B cell (primary cell): ENCODE measurements at regions not wholly inside any gene's neighbourhood (a gene's known extent, or its start where the extent isn't known, plus 50 kb on each side); places are given as distances from the start of the nearest gene placed in this dataset.

Source experiments
- ATAC-seq: fragments of 200-7000 bp; cut with Tn5 transposase; one replicate; pipeline ENCODE4 v1.10.0; 2021; ENCODE audit warnings: low read depth, mild to moderate bottlenecking, moderate number of reproducible peaks, moderate library complexity
- CTCF ChIA-PET: fragments of 350-600 bp; sonication (Branson Sonifier 250); formaldehyde crosslinking; loops from one replicate; lab custom pipeline; 2021; ENCODE audit warnings: antibody characterized with exemption, inconsistent platforms; lab: Charles Lee
- POLR2A ChIA-PET: fragments of 350-600 bp; sonication (Branson Sonifier 250); formaldehyde crosslinking; loops from one replicate; lab custom pipeline; 2021; ENCODE audit warnings: antibody characterized with exemption; lab: Charles Lee
- DNase-seq: peaks from one replicate; pipeline ENCODE4 v3.0.0; 2013
- H2AFZ ChIP-seq: 2 replicates; pipeline ENCODE4 v1.6.1; 2012; ENCODE audit warnings: mild to moderate bottlenecking, low read depth, low read length; ENCODE audit not compliant: insufficient read depth, poor library complexity, severe bottlenecking
- H3K27ac ChIP-seq, 2 donors: 1 replicate in 1 of 2; 2 replicates in 1 of 2; pipeline ENCODE4 v1.5.1; 2012 to 2013; ENCODE audit warnings: low read length in 2 of 2, mild to moderate bottlenecking in 2 of 2, moderate library complexity in 1 of 2
- H3K27me3 ChIP-seq, 4 experiments: fragments of 200-600 bp in 1 of 4; sonication (generic) in 1 of 4; replicated peaks in 1 of 4; 1 replicate in 2 of 4; 2 replicates in 2 of 4; pipeline versions ENCODE4 v1.6.1 to v1.7.0; 2013 to 2016; ENCODE audit warnings: low read length in 3 of 4, mild to moderate bottlenecking in 2 of 4, mixed read lengths in 1 of 4, moderate library complexity in 1 of 4; ENCODE audit not compliant: insufficient read depth in 4 of 4, control insufficient read depth in 3 of 4; ENCODE audit errors: control extremely low read depth in 1 of 4
- H3K36me3 ChIP-seq, 2 experiments: replicated peaks in 1 of 2; 1 replicate in 1 of 2; 2 replicates in 1 of 2; pipeline versions ENCODE4 v1.6.1 to v1.7.1; 2013; ENCODE audit warnings: low read length in 1 of 2; ENCODE audit not compliant: insufficient read depth in 2 of 2, control insufficient read depth in 1 of 2; ENCODE audit errors: control extremely low read depth in 1 of 2, extremely low read depth in 1 of 2
- H3K4me1 ChIP-seq, 2 donors: fragments of 200-600 bp in 1 of 2; sonication (generic) in 1 of 2; 1 replicate in 1 of 2; 2 replicates in 1 of 2; pipeline versions ENCODE4 v1.5.1 to v1.6.1; 2013 to 2017; ENCODE audit warnings: low read length in 2 of 2; ENCODE audit not compliant: control insufficient read depth in 2 of 2, insufficient read depth in 2 of 2
- H3K4me2 ChIP-seq: replicated peaks from 2 replicates; pipeline ENCODE3; 2012; ENCODE audit warnings: mild to moderate bottlenecking, low read depth, low read length; ENCODE audit not compliant: poor library complexity, severe bottlenecking
- H3K4me3 ChIP-seq, 5 experiments: fragments of 200-600 bp in 1 of 5; sonication (generic) in 1 of 5; 1 replicate in 3 of 5; 2 replicates in 2 of 5; pipeline versions ENCODE4 v1.5.1 to v1.7.0; 2011 to 2016; ENCODE audit warnings: low read length in 4 of 5, mild to moderate bottlenecking in 4 of 5, low read depth in 2 of 5, control low read depth in 1 of 5, moderate library complexity in 1 of 5; ENCODE audit not compliant: insufficient read depth in 1 of 5; ENCODE audit errors: control extremely low read depth in 1 of 5, extremely low read depth in 1 of 5
- H3K79me2 ChIP-seq: fragments of 200-600 bp; sonication (generic); one replicate; pipeline ENCODE4 v1.6.0; 2016; ENCODE audit warnings: low read length; ENCODE audit not compliant: control insufficient read depth, insufficient read depth
- H3K9ac ChIP-seq: fragments of 200-600 bp; sonication (generic); 2 replicates; pipeline ENCODE4 v1.6.1; 2017; ENCODE audit warnings: mild to moderate bottlenecking, low read length, moderate library complexity
- H3K9me3 ChIP-seq, 3 donors: one replicate each; pipeline versions ENCODE4 v1.6.1 to v1.7.1; 2013; ENCODE audit warnings: low read length in 2 of 3; ENCODE audit not compliant: control insufficient read depth in 2 of 3, insufficient read depth in 1 of 3; ENCODE audit errors: control extremely low read depth in 1 of 3
- H4K20me1 ChIP-seq: 2 replicates; pipeline ENCODE4 v1.6.0; 2012; ENCODE audit warnings: mild to moderate bottlenecking, low read length; ENCODE audit not compliant: insufficient read depth, control insufficient read depth, poor library complexity, severe bottlenecking
- H3K27ac Mint-ChIP-seq: one replicate; pipeline ENCODE4 v1.8.0; 2021; ENCODE audit warnings: mixed read lengths
- H3K27me3 Mint-ChIP-seq: one replicate; pipeline ENCODE4 v1.8.0; 2021; ENCODE audit warnings: mixed read lengths
- H3K4me1 Mint-ChIP-seq: one replicate; pipeline ENCODE4 v1.8.0; 2021; ENCODE audit warnings: mixed read lengths
- H3K4me3 Mint-ChIP-seq: one replicate; pipeline ENCODE4 v1.8.0; 2021; ENCODE audit warnings: mixed read lengths
- H3K9me3 Mint-ChIP-seq: one replicate; pipeline ENCODE4 v1.8.0; 2022; ENCODE audit warnings: mixed read lengths; ENCODE audit not compliant: insufficient read depth
- EZH2 ChIP-seq: IDR thresholded peaks from 2 replicates; pipeline ENCODE4 v1.6.1; 2012; ENCODE audit warnings: borderline replicate concordance, low read depth, mild to moderate bottlenecking, moderate library complexity, low read length; ENCODE audit not compliant: insufficient read depth, poor library complexity, severe bottlenecking
- WGBS: methylation state at CpG from one replicate; pipeline ENCODE4 v1.1.5; 2013; ENCODE audit warnings: missing lambda C conversion rate; ENCODE audit not compliant: insufficient coverage; 5-methylcytosine and 5-hydroxymethylcytosine counted together
- intact Hi-C: fragments of 100-400 bp; cut with micrococcal nuclease; formaldehyde crosslinking; loops from one replicate; pipeline ENCODE4 v1.10.0; 2022
- TF ChIP-seq, protein P1 (sequence below): fragments of 200-600 bp; IDR thresholded peaks from one replicate; pipeline ENCODE4 v1.8.0; 2022; ENCODE audit warnings: antibody characterized with exemption, mild to moderate bottlenecking

DNA sequence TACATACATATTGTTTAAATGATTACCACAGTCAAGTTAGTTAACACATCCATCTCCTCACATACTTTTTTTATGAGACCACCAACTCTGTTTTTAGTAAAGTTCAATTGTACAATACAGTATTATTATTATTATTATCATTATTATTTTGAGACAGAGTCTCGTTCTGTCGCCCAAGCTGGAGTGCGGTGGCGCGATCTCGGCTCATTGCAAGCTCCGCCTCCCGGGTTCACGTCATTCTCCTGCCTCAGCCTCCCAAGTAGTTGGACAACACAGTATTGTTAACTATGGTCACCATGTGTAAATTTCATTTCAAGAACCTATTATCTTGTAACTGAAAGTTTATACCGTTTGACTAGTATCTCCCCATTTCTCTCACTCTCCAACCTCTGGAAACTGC, 942.0 kb upstream of the FBXO33 start:
- no peak overlapping the region for H3K27ac Mint-ChIP-seq
- no peak overlapping the region for H3K4me3 ChIP-seq
- H3K4me2 ChIP-seq = no peak overlapping the region
- no peak overlapping the region for H3K9ac ChIP-seq
- H2AFZ ChIP-seq = no peak overlapping the region
- H3K4me3 Mint-ChIP-seq = no peak overlapping the region
- H3K27me3 Mint-ChIP-seq = no peaks in the 10 kb centered on the region
- no peaks in the 10 kb centered on the region for H3K4me1 Mint-ChIP-seq
- intact Hi-C loops = no loop called here
- no peak for DNase-seq
- H3K4me1 ChIP-seq = no peaks in the 10 kb centered on the region
- H3K27ac ChIP-seq = no peak overlapping the region
- ChIA-PET POLR2A (no interaction called here), CTCF (no interaction called here)
- no peaks in the 10 kb centered on the region for H3K9me3 Mint-ChIP-seq
- 100% methylated on average over 4 of the region's 10 CpGs for WGBS
- H4K20me1 ChIP-seq = no peaks in the 10 kb centered on the region
- no peak for ATAC-seq
- no peaks in the 10 kb centered on the region for H3K79me2 ChIP-seq
- H3K36me3 ChIP-seq = no peaks in the 10 kb centered on the region
- H3K9me3 ChIP-seq = peaks cover 0 to 1% (median 0%) of the 10 kb centered on the region in 3 donors
- H3K27me3 ChIP-seq = no peaks in the 10 kb centered on the region
- TF ChIP-seq, protein P1, sequence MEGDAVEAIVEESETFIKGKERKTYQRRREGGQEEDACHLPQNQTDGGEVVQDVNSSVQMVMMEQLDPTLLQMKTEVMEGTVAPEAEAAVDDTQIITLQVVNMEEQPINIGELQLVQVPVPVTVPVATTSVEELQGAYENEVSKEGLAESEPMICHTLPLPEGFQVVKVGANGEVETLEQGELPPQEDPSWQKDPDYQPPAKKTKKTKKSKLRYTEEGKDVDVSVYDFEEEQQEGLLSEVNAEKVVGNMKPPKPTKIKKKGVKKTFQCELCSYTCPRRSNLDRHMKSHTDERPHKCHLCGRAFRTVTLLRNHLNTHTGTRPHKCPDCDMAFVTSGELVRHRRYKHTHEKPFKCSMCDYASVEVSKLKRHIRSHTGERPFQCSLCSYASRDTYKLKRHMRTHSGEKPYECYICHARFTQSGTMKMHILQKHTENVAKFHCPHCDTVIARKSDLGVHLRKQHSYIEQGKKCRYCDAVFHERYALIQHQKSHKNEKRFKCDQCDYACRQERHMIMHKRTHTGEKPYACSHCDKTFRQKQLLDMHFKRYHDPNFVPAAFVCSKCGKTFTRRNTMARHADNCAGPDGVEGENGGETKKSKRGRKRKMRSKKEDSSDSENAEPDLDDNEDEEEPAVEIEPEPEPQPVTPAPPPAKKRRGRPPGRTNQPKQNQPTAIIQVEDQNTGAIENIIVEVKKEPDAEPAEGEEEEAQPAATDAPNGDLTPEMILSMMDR = no peak
- TF ChIP-seq EZH2 = no peak

DNA sequence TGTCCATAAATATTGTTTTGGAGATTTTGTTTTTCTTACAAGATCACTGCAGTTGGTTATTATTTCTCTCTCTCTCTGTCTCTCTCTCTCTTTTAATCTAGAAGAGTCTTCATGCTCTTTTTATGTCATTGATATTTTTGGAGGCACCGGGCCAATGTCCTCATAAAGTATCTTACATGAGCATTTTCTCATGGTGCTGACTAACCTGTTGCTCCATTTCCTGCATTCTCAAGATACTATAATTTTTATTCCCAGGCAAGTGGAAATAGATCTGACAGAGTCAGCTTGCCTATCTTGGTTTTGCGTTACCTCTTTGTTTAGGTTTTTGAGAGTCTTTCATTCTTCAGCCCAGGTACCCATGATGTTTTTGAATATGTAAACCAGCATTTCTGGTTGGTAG, 938.8 kb upstream of the FBXO33 start:
- no peaks in the 10 kb centered on the region for H3K36me3 ChIP-seq
- H3K27ac ChIP-seq = no peak overlapping the region
- no peak overlapping the region for H3K27ac Mint-ChIP-seq
- POLR2A ChIA-PET = no interaction called here
- no peak overlapping the region for H3K4me3 ChIP-seq
- no peaks in the 10 kb centered on the region for H4K20me1 ChIP-seq
- no peaks in the 10 kb centered on the region for H3K4me1 Mint-ChIP-seq
- H3K4me2 ChIP-seq = no peak overlapping the region
- no peaks in the 10 kb centered on the region for H3K27me3 Mint-ChIP-seq
- no peak overlapping the region for H3K9ac ChIP-seq
- peaks cover 0 to 1% (median 0%) of the 10 kb centered on the region in 3 donors for H3K9me3 ChIP-seq
- H3K4me1 ChIP-seq = no peaks in the 10 kb centered on the region
- H3K9me3 Mint-ChIP-seq = no peaks in the 10 kb centered on the region
- H2AFZ ChIP-seq = no peak overlapping the region
- ATAC-seq (no peak), DNase-seq (no peak)
- no peak overlapping the region for H3K4me3 Mint-ChIP-seq
- no peaks in the 10 kb centered on the region for H3K27me3 ChIP-seq
- CTCF ChIA-PET = no interaction called here
- intact Hi-C loops = no loop called here
- TF ChIP-seq, protein P1 = no peak
- no peak for TF ChIP-seq EZH2
- 100% methylated on average over 1 of the region's 2 CpGs for WGBS
- no peaks in the 10 kb centered on the region for H3K79me2 ChIP-seq
